Limb (tissue), 2 donors: ENCODE measurements at regions not wholly inside any gene's neighbourhood (a gene's known extent, or its start where the extent isn't known, plus 50 kb on each side); places are given as distances from the start of the nearest gene placed in this dataset.

Experiments
- DNase-seq, 2 donors: peaks; one replicate each; pipeline ENCODE4 v3.0.0-alpha.2; 2016; ENCODE audit errors: extremely low spot score in 2 of 2

DNA sequence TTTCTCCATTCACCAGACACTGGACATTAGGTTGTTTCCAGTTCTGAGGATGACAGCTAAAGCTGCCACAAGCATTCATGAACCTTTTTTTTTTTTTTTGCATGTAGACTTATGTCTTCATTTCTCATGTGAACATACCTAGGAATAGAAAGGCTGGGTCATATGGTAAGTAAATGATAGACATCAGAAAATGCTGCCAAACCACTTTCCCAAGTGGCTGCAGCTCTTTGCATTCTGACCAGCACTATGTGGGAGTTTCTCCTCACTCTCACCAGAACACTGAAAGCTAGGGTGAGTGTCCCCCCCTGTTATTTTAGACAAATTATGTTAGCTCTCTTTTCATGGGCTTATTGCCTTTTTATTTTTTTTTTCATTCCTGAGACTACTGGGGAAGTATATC is 197.5 kb downstream of the OTOR start:
- DNase-seq, result no peak

DNA sequence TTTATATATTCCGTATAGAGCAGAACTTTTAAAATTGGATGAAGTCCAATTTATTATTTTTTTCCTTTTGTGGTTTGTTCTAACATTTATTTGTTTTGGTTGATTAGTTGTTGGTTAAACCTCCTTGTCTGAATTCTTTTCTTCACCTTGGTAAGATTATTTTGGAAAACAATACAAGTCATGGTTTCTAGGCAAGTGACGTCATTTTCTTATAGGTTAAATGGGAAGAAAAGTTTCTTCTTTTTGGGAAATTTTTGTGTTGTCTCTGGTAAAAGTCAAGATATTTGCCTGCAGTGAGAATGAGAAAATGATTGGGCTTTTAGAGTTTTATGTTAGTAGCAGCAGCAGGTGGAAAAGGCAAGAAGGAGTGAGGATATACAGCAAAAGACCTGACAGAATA is 197.9 kb downstream of the OTOR start:
- no peak for DNase-seq

DNA sequence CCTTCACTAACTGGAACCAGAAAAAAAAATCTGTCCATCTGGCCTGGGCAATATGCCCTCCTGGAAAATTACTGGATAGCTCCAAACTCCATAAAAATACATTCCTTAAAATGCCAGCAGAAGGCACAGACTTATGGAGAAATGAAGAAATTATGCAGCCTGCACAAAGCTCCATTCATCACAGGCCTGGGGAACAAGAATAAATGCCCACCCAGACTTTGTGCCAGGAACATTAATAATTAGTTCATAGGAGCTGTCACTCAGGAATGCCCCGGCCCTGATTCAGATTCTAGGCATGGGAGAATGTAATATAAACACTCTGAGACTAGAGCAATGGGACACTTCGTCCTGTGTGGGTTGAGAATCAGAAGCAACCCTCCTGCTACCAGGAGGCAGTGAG is 199.3 kb downstream of the OTOR start:
- DNase-seq, result peak in 1 of 2 donors; percentile 10

DNA sequence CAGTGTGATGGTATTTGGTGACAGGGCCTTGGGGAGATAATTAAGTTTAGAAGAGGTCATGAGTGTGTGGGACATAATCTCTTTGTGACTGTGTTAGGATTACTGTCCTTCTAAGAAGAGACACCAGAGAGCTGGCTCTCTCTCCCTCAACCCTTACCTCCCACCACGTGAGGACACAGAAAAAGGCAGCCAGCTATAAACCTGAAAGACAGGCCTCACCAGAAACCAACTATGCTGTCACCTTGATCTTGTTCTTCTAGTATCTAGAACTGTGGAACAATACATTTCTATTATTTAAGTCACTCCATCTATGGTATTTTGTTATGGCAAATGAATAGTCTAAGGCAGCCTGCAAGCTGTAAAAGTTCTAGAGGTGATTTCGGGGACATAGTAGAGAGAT is 203.7 kb downstream of the OTOR start:
- no peak for DNase-seq

DNA sequence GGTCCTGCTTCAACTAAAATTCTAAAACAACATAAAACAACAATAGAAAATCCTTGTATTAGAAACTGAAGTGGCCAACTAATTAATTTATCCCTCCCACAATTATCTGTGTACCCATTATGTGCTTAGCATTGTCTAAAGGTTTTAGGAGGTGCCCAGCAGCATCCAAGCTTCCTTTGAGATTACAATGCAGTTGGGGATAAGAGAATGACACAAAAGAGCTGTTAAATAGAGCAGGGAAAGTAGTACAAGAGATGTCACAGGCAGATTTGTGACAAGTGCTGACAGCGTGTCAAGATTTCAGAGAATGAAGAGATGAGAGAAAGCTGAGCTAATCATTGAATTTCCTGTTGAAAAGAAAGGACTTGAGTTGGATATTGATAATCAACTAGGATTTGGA is 204.8 kb downstream of the OTOR start:
- DNase-seq, result no peak

DNA sequence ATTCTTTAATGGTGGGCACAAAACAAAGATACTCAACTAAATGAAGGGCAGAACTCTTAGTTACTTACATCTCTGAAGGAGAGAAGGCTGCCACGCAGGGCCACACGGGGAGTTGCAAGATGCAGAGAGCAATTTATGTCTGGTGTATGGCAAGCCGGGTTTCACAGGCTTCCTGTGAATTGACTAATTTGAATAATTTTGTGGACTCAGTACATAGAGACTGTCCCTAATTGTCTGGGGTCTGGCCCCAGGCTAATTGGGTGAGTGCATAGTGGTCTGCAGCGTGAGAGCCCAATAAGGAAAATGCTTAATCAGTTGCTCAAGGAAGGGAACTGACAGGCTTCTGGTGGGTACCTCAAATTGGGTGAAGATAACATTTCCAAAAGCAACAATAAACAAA is 205.7 kb downstream of the OTOR start:
- DNase-seq, result no peak

DNA sequence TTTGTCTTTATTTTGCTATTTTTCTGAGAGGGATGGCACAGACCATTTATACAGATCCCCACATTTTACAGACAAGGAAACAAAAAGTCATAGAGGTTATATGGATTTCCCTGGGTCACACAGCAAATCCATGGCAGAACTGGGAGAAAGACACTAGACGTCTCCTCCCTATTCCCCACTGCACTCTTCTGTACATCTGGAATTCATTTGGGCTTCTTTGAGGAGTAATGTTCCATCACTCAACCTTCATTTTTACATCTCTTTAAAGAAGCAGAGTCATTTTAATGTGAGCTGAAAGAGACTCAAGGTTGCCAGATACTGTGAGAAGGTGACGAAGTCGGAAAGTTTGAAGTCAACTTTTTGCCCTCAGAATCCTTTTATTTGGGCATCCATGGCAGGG is 207.3 kb downstream of the OTOR start:
- no peak for DNase-seq

DNA sequence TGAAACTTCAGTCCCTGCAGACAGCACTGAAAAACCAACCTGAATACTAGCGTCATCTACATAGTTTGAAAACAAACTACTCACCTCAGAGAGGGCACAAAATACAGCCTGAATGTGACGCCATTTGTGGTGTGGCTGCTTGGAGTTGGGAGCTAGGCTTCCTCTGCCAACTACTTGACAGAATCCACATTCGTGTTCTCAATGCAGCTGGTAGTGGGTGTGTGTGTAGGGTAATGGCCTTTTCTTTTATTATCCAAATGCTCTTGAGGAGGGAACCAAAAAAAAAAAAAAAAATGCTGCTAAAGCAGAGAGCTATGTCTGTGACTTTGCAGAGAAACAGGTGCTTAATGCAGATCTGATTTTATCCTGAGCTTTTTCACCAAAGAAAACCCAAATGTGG is 207.8 kb downstream of the OTOR start:
- DNase-seq, result no peak

DNA sequence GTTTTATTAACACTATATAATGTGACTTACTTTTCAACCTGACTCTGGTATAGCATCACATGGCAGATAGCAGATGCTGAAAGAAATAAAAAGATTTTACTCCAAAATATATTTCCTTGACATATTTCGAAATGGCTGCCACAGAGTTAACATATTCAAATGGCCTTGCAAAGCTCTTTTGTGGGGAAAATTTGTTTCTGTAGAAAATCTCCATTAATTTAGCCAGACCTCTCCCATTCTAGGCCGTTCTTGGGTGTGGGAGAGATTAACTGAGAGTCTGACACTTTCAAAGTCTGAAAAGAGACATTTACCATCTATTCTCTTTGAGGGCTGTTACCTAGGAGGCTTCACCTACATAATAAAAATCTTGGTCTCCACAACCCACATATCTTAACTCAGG is 217.2 kb downstream of the OTOR start:
- no peak for DNase-seq

DNA sequence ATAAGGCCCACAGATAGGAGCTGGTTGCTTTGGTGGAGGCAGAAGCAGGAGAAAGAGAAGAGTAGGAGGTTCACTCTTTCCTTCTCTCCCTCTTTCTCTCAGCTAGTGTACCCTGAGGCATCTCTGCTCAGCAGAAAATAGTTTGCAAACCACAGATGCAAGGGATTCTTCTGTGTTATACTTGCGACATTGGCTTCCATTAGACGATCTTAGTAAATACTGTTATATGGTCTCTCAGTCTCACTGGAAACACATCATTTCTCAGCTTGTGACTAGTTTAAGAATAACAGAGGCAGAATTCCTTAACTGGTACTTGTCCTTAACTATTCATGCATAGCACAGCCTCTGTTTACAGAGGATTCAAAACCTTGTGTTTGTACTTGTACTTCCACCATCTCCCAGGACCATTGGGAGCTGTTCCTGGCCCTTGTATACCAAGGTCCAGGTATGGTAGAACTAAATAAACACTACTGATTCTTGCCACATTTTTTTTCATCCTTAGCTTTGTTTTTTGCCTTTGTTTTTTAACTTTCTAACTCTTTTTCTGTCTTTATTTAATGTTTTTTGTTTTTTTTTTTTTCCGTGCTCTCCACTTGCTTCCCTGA is 218.2 kb downstream of the OTOR start:
- no peak for DNase-seq

DNA sequence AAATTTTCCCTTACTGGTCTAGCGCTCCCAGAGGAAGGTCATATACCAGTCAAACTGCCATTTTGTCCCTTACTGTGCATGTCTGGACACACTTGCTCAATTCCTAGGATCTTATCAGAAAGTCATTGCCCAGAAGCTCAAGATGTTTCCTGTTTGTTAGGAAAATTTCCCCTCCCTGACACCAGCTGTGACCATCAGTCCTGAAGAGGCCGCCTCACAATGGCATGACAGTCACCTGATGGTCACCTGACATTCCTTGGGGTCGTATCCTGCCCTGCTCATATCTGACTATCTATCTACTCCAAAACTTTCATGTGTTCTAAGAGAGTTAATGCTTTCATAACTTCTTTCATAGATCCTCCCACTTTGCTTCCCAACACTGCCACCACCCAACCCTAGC is 219.9 kb downstream of the OTOR start:
- DNase-seq, result no peak

DNA sequence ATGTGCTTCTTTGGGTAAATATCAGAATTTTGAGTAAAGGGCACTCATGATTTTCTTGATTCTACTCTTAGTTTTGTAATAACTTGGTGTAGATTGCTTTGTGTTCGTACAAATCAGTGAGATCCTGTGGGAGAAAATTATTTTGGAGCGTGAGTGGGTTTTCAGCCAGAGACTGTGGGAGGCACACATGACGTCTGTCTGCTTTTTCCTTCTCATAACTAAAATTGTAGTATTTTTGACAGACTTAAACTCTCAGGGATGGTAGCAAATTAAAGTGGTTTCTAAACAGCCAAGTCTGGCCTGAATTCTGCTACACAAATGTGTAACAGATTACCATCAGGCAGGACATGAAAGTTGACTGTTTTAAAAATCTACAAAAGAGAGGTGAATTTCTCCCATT is 222.6 kb downstream of the OTOR start:
- DNase-seq, result no peak

DNA sequence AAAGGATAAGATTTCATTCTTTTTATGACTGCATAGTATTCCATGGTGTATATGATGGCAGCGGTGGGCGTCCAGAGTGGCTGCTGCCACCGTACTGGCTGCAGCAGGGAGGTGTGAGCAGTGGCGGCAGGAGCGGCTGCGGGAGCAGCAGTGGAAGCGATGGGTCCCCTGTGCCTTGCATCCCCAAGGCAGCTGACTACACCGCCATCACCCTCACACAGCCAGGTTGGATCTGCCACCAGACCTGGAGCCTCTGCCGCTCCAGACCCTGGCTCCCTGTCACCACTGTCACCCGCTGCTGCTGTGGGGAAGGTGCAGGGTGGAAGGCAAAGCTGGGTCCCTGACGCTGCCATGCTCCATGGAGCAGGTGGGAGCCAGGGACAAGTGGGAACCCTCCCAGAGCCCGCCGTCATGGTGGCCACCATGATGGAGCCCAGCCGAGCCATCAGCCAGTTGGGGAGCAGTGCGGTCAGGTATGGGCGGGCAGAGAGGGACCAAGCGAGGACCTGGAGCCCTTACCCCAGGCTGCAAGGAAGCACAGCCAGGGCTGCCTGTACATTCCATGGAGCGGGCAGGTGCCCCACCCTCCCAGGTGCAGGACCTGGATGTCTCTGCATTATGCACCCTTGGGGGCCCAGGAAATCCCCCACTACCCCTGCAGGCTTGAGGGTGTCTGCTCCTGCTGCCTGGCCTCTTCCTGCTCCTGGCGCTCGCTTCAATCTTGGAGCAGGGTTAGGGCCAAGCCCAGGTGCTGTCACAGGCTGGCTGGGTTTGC is 226.1 kb downstream of the OTOR start:
- DNase-seq, result no peak

DNA sequence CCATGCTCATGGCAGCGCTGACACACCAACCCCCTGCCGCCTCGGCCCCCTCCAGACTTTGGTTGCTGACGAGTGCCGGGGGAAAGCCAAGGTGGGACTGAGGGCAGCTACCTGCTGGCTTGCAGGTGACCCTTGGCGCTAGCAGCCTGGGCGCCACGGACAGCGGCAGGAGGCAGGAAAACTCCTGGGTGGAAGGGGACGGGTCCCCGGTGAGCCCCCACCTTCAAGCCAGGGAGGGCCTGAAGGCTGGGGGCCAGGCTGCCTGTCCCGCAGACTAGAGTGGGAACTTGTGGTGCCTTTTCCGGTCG is 226.7 kb downstream of the OTOR start:
- DNase-seq, result no peak

DNA sequence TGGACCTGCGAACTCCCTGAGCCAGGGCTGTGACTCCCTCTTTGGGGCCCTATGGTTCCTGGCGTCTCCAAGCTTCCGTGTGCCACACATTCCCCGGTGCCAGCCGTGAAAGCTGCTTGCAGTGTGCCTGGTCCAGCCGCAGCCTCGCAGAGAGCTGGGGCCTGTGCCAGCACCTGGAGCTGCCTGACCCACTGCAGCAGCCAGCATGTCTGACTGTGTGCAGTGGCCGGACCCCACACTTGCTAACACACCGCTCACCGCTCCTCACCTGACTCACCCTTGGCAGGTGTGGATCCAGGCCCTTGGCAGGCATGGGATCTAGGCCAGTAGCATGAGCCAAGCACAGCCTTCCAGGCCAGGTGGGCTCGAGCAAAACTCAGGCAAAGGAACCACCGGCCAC is 227.5 kb downstream of the OTOR start:
- peak in 1 of 2 donors; percentile 29 for DNase-seq

DNA sequence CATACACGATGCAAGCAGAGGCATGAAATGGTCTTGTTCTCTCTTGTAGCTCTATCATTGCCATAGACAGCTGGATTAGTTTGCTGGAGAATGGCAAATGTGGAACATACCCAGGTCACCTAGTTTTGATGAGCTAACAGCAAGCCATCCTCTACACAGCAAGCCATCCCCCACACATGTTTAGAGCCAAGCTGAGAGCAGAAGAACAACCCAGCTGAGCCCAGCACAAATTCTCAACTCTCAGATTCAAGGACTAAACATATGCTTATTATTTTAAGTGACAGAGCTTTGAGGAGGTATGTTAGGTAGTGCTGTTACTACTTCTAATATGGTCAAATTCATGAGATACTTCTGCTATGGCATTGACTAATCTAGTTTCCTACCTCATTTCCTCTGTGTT is 230.3 kb downstream of the OTOR start:
- no peak for DNase-seq

DNA sequence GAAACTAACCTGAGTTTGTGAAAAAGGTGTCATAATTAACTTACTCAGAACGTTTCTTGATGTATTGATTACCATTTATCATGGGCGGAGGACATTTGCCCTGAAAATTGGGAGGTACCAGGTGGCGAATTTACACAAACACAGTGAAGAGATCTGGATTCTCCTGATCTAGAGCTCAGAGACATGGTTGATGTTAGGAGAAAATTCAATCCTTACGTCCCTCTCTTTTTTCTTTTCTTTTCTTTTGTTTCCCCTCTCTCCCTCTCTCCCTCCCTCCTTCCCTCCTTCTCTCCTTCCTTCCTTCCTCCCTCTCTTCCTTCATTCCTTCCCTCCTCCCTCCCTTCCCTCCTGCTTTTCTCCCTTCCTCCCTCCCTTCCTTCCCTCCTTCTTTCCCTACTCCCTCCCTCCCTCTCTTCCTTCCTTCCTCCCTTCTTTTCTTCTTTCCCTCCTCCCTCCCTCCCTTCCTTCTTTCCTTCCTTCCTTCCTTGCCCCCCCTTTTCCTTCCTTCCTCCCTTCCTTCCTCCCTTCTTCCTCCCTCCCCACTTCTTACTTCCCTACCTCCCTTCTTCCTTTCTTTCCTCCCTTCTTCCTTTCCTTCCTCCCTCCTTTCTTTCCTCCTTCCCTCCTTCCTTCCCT is 234.1 kb downstream of the OTOR start:
- DNase-seq, result no peak

DNA sequence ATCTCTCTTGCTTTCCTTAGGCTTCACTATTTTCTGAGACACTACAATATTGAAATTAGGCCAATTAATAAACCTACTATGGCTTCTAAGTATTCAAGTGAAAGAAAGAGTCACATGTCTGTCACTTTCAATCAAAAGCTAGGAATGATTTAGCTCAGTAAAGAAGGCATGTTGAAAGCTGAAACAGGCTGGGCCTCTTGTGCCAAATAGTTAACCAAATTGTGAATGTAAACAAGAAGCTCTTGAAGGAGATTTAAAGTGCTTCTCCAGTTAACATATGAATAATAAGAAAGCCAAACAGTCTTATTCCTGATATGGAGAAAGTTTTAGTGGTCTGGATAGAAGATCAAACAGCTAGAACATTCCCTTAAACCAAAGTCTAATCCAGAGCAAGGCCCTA is 236.3 kb downstream of the OTOR start:
- DNase-seq, result no peak

DNA sequence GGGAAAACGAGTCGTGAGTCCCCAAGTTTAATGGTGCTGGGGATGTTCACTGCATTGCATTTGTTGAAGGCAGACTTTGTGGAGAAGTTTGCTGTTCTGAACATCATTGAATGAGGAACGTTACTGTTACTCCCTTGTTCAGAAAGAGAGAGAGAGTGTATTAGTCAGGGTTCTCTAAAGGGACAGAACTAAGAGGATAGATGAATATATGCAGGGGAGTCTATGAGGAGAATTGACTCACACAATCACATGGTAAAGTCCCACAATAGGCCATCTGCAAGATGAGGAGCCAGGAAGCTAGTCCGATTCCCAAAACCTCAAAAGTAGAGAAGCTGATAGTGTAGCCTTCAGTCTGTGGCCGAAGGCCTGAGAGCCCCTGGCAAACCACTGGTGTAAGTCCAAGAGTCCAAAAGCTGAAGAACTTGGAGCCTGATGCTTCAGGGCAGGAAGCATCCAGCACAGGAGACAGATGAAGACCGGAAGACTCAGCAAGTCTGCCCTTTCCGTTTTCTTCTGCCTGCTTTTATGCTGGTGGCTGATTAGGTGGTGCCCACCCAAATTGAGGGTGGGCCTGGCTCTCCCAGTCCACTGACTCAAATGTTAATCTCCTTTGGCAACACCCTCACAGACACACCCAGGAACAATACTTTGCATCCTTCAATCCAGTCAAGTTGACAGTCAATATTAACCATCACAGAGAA is 223.5 kb upstream of the PCSK2 start:
- no peak for DNase-seq

DNA sequence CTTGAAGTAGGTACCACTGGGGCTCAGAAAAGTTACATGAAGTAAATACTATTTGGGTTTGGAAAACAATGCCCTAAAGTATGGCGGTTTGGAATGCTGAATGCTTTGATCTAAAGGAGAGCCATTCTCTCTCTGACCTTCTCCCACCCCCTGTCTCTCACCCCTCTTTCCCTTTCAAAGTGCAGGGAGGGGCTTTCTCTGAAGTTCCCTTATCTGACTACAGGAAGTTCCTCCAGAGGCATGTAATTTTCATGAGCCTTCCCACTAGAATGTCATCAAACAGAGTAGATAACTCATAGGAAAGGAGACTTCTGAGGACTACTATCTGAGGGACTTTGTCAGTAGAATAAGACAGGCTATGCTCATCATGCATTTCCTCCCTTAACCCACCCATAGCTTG is 216.7 kb upstream of the PCSK2 start:
- no peak for DNase-seq

DNA sequence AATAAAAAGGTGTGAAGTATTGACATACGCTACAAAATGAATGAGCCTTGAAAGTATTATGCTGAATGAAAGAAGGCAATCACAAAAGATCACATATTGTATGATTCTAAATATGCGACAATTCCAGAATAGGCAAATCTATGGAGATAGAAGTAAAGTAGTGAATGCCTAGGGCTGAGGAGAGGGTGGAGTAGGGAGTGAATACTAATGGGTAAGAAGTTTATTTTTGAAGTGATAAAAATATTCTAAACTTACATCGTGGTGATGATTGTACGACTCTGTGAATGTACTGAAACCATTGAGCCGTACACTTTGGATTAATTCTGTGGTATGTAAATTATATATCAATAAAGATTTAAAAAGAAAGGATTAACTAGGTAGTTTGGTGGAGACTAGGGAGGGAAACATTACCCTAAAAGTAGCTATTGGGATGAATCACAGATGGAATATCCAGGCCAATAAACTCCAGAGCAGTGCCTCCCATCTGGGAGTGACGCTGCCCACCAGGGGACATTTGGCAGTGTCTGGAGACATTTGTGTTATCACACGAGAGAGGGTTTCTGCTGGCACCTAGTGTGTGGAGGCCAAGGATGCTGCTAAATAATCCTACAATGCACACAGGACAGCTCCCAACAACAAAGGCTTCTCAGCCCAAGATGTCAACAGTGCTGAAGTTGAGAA is 214.2 kb upstream of the PCSK2 start:
- DNase-seq, result no peak

DNA sequence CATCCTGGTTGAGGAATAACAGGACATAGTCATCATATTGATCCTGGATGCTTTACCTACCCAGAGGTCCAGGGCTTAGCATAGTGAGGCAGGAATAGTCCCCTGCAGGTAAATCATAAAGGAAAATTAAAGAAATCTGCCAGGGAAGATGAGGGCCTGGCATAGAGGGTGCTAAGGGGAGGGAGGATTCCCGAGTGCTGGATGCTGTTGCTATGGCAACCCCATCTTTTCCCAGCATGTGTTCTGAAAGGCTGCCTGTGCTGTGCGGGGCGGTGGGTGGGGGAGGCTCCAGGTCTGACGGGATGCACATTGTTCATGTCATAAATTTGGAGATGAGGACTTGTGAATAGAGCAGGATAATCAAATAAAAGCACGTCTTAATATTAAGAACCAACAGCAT is 212.6 kb upstream of the PCSK2 start:
- DNase-seq, result peak in 1 of 2 donors; percentile 49
